BJ (cell line): ENCODE measurements at regions not wholly inside any gene's neighbourhood (a gene's known extent, or its start where the extent isn't known, plus 50 kb on each side); places are given as distances from the start of the nearest gene placed in this dataset.
"Not testable (repeated sequence)": the region's sequence is repeated elsewhere in the genome, so short reads cannot be mapped to it uniquely, and the experiment has no call there.

Source experiments
- CTCF ChIA-PET: fragments of 350-600 bp; formaldehyde crosslinking; extraction: SDS; loops from one replicate; lab custom pipeline; 2021; ENCODE audit warnings: antibody characterized with exemption, inconsistent platforms; lab: Yijun Ruan, JAX
- POLR2A ChIA-PET: fragments of 300-600 bp; sonication (Branson Sonifier 250); formaldehyde crosslinking; extraction: SDS; loops from one replicate; lab custom pipeline; 2021; ENCODE audit warnings: antibody characterized with exemption; lab: Charles Lee
- DNase-seq: peaks from one replicate; pipeline ENCODE4 v3.0.0-alpha.2; 2011; ENCODE audit warnings: low read depth
- H3K27me3 ChIP-seq: 2 replicates; pipeline ENCODE4 v1.6.0; 2011; ENCODE audit warnings: low read length; ENCODE audit not compliant: control insufficient read depth, insufficient read depth
- H3K36me3 ChIP-seq: 2 replicates; pipeline ENCODE4 v1.5.1; 2011; ENCODE audit warnings: low read length; ENCODE audit not compliant: control insufficient read depth, insufficient read depth
- H3K4me3 ChIP-seq: 2 replicates; pipeline ENCODE4 v1.5.1; 2011; ENCODE audit warnings: low read depth, mild to moderate bottlenecking, control low read depth, low read length
- TF ChIP-seq, protein P1 (sequence below): IDR thresholded peaks from 2 replicates; pipeline ENCODE4 v1.5.1; 2011; ENCODE audit warnings: low read depth, mild to moderate bottlenecking, control low read depth, inconsistent platforms, low read length, moderate library complexity; ENCODE audit not compliant: insufficient read depth

GRCh38 chr14:105659935-105660527, 133.6 kb downstream of the TMEM121 start:
- no peak for DNase-seq
- Histone ChIP-seq H3K36me3 (no peaks in the 10 kb centered on the region), H3K4me3 (no peak overlapping the region), H3K27me3 (no peaks in the 10 kb centered on the region)
- ChIA-PET CTCF (no interaction called here), POLR2A (no interaction called here)
- TF ChIP-seq, protein P1, sequence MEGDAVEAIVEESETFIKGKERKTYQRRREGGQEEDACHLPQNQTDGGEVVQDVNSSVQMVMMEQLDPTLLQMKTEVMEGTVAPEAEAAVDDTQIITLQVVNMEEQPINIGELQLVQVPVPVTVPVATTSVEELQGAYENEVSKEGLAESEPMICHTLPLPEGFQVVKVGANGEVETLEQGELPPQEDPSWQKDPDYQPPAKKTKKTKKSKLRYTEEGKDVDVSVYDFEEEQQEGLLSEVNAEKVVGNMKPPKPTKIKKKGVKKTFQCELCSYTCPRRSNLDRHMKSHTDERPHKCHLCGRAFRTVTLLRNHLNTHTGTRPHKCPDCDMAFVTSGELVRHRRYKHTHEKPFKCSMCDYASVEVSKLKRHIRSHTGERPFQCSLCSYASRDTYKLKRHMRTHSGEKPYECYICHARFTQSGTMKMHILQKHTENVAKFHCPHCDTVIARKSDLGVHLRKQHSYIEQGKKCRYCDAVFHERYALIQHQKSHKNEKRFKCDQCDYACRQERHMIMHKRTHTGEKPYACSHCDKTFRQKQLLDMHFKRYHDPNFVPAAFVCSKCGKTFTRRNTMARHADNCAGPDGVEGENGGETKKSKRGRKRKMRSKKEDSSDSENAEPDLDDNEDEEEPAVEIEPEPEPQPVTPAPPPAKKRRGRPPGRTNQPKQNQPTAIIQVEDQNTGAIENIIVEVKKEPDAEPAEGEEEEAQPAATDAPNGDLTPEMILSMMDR, result no peak

- TF ChIP-seq, protein P1, result no peak
- Histone ChIP-seq H3K36me3 (no peaks in the 10 kb centered on the region), H3K4me3 (no peak overlapping the region), H3K27me3 (no peaks in the 10 kb centered on the region)
- ChIA-PET POLR2A (no interaction called here), CTCF (no interaction called here)
- DNase-seq, result no peak
Measured at GRCh38 chr14:105660816-105661531, 134.6 kb downstream of the TMEM121 start.

DNA sequence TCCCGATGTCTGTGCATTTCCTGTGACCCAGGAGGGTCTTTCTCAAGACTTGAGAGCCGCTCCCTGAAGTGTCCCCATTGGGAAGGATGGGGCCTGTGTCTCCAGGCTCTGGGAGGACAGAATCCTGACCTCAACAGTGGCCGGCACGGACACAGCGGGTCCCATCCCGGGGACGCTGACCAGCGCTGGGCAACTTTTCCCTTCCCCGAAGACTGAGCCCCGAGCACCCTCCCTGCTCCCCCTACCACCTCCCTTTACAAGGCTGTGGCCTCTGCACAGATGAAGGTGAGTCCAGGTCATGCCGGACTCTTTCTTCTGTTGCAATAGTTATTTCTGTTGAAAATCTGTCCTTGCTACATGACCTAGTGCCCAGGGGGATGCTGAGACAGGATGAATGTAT, 135.7 kb downstream of the TMEM121 start:
- H3K4me3 ChIP-seq, CTCF ChIA-PET, H3K36me3 ChIP-seq, POLR2A ChIA-PET, DNase-seq, H3K27me3 ChIP-seq: not testable (repeated sequence)

GRCh38 chr14:105662592-105662991, 136.2 kb downstream of the TMEM121 start:
- CTCF ChIA-PET, H3K27me3 ChIP-seq, H3K36me3 ChIP-seq, DNase-seq, POLR2A ChIA-PET, H3K4me3 ChIP-seq: not testable (repeated sequence)

- H3K27me3 ChIP-seq, H3K36me3 ChIP-seq, DNase-seq, CTCF ChIA-PET, H3K4me3 ChIP-seq, POLR2A ChIA-PET: not testable (repeated sequence)
Measured at GRCh38 chr14:105663323-105663722, 136.9 kb downstream of the TMEM121 start.

GRCh38 chr14:105663818-105664596, 137.6 kb downstream of the TMEM121 start:
- CTCF ChIA-PET, POLR2A ChIA-PET, DNase-seq, H3K27me3 ChIP-seq, H3K36me3 ChIP-seq, H3K4me3 ChIP-seq: not testable (repeated sequence)

DNA sequence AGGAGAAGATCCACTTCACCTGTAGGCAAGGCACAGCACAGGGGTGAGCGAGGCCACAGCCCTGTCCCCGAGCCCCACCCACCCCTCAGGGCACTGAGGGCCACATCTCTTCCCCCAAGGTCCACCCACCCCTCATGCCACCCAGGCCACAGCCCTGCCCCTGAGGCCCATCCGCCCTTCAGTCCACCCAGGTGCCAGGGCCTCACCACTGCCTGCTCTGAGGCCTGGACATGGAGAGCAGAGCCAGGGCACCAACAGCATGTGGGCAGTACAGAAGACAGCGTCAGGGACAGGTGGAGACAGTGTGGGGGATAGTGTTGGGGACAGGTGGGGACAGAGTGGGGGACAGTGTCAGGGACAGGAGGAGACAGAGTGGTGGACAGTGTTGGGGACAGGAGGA, 138.3 kb downstream of the TMEM121 start:
- POLR2A ChIA-PET, result no interaction called here

More for the DNA sequence above, 138.3 kb downstream of the TMEM121 start:
- TF ChIP-seq, protein P1, result no peak
- H3K4me3 ChIP-seq, result no peak overlapping the region
- DNase-seq, result no peak
- CTCF ChIA-PET, result no interaction called here
- H3K27me3 ChIP-seq, result no peaks in the 10 kb centered on the region
- H3K36me3 ChIP-seq, result no peaks in the 10 kb centered on the region
